HEK293 (cell line): ENCODE measurements at regions not wholly inside any gene's neighbourhood (a gene's known extent, or its start where the extent isn't known, plus 50 kb on each side); places are given as distances from the start of the nearest gene placed in this dataset.

Experiments
- CTCF ChIA-PET: fragments of 350-600 bp; formaldehyde crosslinking; extraction: SDS; loops from one replicate; lab custom pipeline; 2021; ENCODE audit warnings: antibody characterized with exemption; lab: Yijun Ruan, JAX
- POLR2A ChIA-PET: fragments of 300-600 bp; formaldehyde crosslinking; extraction: SDS; loops from one replicate; lab custom pipeline; 2020; ENCODE audit warnings: antibody characterized with exemption, inconsistent platforms; lab: Yijun Ruan, JAX
- H3K27ac ChIP-seq: fragments of 200-500 bp; sonication (Bioruptor generic); 2 replicates; pipeline ENCODE4 v1.5.1; 2014; ENCODE audit warnings: low read depth, low read length, control low read depth, inconsistent platforms; ENCODE audit errors: extremely low read depth
- H3K36me3 ChIP-seq, 2 experiments: fragments of 200-500 bp in 1 of 2; sonication (Bioruptor generic) in 1 of 2; 1 replicate in 1 of 2; 2 replicates in 1 of 2; pipeline ENCODE4 v1.5.1; 2014 to 2017; ENCODE audit warnings: inconsistent platforms in 2 of 2, low read length in 2 of 2; ENCODE audit not compliant: control insufficient read depth in 2 of 2, insufficient read depth in 1 of 2
- H3K4me1 ChIP-seq: fragments of 200-500 bp; sonication (Bioruptor generic); 2 replicates; pipeline ENCODE4 v1.5.1; 2014; ENCODE audit warnings: mild to moderate bottlenecking, low read length, inconsistent platforms; ENCODE audit not compliant: control insufficient read depth, insufficient read depth
- H3K4me3 ChIP-seq: 2 replicates; pipeline ENCODE4 v1.5.1; 2011; ENCODE audit warnings: low read depth, mild to moderate bottlenecking, control low read depth, low read length, moderate library complexity
- H3K9me3 ChIP-seq: fragments of 200-500 bp; sonication (Bioruptor generic); 2 replicates; pipeline ENCODE4 v1.5.1; 2014; ENCODE audit warnings: low read depth, low read length, inconsistent platforms; ENCODE audit not compliant: control insufficient read depth, insufficient read depth
- PRDM2 ChIP-seq: fragments of 450-650 bp; formaldehyde crosslinking; IDR thresholded peaks from 2 replicates; pipeline ENCODE4 v1.5.1; 2016; ENCODE audit warnings: missing biosample characterization, missing genetic modification characterization, borderline replicate concordance
- PRDM6 ChIP-seq: fragments of 450-650 bp; formaldehyde crosslinking; IDR thresholded peaks from 2 replicates; pipeline ENCODE4 v1.5.1; 2017; ENCODE audit warnings: missing biosample characterization, missing genetic modification characterization
- SP2 ChIP-seq: fragments of 450-650 bp; formaldehyde crosslinking; IDR thresholded peaks from 2 replicates; pipeline ENCODE4 v1.5.1; 2016; ENCODE audit warnings: missing biosample characterization, missing genetic modification characterization
- SP3 ChIP-seq: fragments of 450-650 bp; formaldehyde crosslinking; IDR thresholded peaks from 2 replicates; pipeline ENCODE4 v1.5.1; 2016; ENCODE audit warnings: missing biosample characterization, missing genetic modification characterization
- SP7 ChIP-seq: fragments of 450-650 bp; formaldehyde crosslinking; IDR thresholded peaks from 2 replicates; pipeline ENCODE4 v1.5.1; 2016; ENCODE audit warnings: missing biosample characterization, missing genetic modification characterization
- ZNF121 ChIP-seq: fragments of 450-650 bp; formaldehyde crosslinking; IDR thresholded peaks from 2 replicates; pipeline ENCODE4 v1.5.1; 2016; ENCODE audit warnings: missing biosample characterization, missing genetic modification characterization
- ZNF132 ChIP-seq: fragments of 450-650 bp; formaldehyde crosslinking; IDR thresholded peaks from 2 replicates; pipeline ENCODE4 v1.5.1; 2017; ENCODE audit warnings: missing biosample characterization, missing genetic modification characterization, borderline replicate concordance
- ZNF148 ChIP-seq: fragments of 450-650 bp; formaldehyde crosslinking; IDR thresholded peaks from 2 replicates; pipeline ENCODE4 v1.5.0; 2017; ENCODE audit warnings: missing biosample characterization, missing genetic modification characterization, borderline replicate concordance
- ZNF335 ChIP-seq: fragments of 450-650 bp; formaldehyde crosslinking; conservative IDR thresholded peaks from 2 replicates; pipeline ENCODE4 v1.5.1; 2016; ENCODE audit warnings: missing biosample characterization, missing genetic modification characterization
- ZNF449 ChIP-seq: fragments of 450-650 bp; formaldehyde crosslinking; IDR thresholded peaks from 2 replicates; pipeline ENCODE4 v1.5.1; 2017; ENCODE audit warnings: missing biosample characterization, mild to moderate bottlenecking, missing genetic modification characterization, moderate library complexity
- ZNF529 ChIP-seq: fragments of 450-650 bp; formaldehyde crosslinking; IDR thresholded peaks from 2 replicates; pipeline ENCODE4 v1.5.1; 2017; ENCODE audit warnings: missing genetic modification characterization, missing biosample characterization; ENCODE audit not compliant: insufficient replicate concordance
- ZNF561 ChIP-seq: fragments of 450-650 bp; IDR thresholded peaks from 2 replicates; pipeline ENCODE4 v1.5.1; 2018; ENCODE audit warnings: missing biosample characterization, missing genetic modification characterization, borderline replicate concordance
- ZNF600 ChIP-seq: fragments of 450-650 bp; formaldehyde crosslinking; IDR thresholded peaks from 2 replicates; pipeline ENCODE4 v1.5.1; 2016; ENCODE audit warnings: missing biosample characterization, missing genetic modification characterization
- ZNF658 ChIP-seq: fragments of 450-650 bp; formaldehyde crosslinking; IDR thresholded peaks from 2 replicates; pipeline ENCODE4; 2016; ENCODE audit warnings: missing biosample characterization, missing genetic modification characterization
- ZNF670 ChIP-seq: fragments of 450-650 bp; formaldehyde crosslinking; IDR thresholded peaks from 2 replicates; pipeline ENCODE4 v1.5.1; 2016; ENCODE audit warnings: missing biosample characterization, missing genetic modification characterization, low read depth
- ZNF768 ChIP-seq: fragments of 450-650 bp; formaldehyde crosslinking; IDR thresholded peaks from 2 replicates; pipeline ENCODE4 v1.5.1; 2018; ENCODE audit warnings: missing biosample characterization, mild to moderate bottlenecking, missing genetic modification characterization

GRCh38 chr11:128407962-128408361 is 179.4 kb downstream of the ETS1 start:
- TF ChIP-seq ZNF121 (tag by site-specific recombination) = no peak
- TF ChIP-seq ZNF670 (tag by site-specific recombination) = no peak
- TF ChIP-seq SP7 (tag by site-specific recombination) = peak; percentile 72
- CTCF ChIA-PET = no interaction called here
- Histone ChIP-seq H3K36me3 (no peaks in the 10 kb centered on the region), H3K4me3 (no peak overlapping the region), H3K9me3 (no peaks in the 10 kb centered on the region), H3K27ac (no peak overlapping the region), H3K4me1 (no peaks in the 10 kb centered on the region; the same call in 1 of the 2 replicates)
- POLR2A ChIA-PET = no interaction called here

- H3K4me1 ChIP-seq = no peaks in the 10 kb centered on the region; the same call in 1 of the 2 replicates
- H3K36me3 ChIP-seq = no peaks in the 10 kb centered on the region
- no peaks in the 10 kb centered on the region for H3K9me3 ChIP-seq
- TF ChIP-seq PRDM6 (tag by site-specific recombination) (peak; percentile 42; the same call in 1 of the 2 replicates), ZNF335 (tag by site-specific recombination) (no peak)
- ChIA-PET POLR2A (interaction anchor here (0.6 kb wide), 2 partner anchors 14 to 259 kb away, joined by 3 read pairs; no protein-coding TSS in a partner anchor), CTCF (interaction anchor here (0.5 to 1.1 kb wide), 4 partner anchors 9 to 380 kb away, joined by 3 read pairs; no protein-coding TSS in a partner anchor)
- no peak overlapping the region for H3K4me3 ChIP-seq
- no peak overlapping the region for H3K27ac ChIP-seq
These were observed 181.4 kb downstream of the ETS1 start for GRCh38 chr11:128405714-128406662.

- ChIA-PET CTCF (interaction anchor here (0.5 to 0.6 kb wide), 2 partner anchors 37 to 381 kb away, joined by 3 read pairs; no protein-coding TSS in a partner anchor), POLR2A (interaction anchor here (0.6 kb wide), 1 partner anchor 13 kb away, joined by 3 read pairs; no protein-coding TSS in a partner anchor)
- no peak overlapping the region for H3K4me3 ChIP-seq
- H3K36me3 ChIP-seq = no peaks in the 10 kb centered on the region
- H3K27ac ChIP-seq = no peak overlapping the region
- H3K4me1 ChIP-seq = no peaks in the 10 kb centered on the region; the same call in 1 of the 2 replicates
- H3K9me3 ChIP-seq = no peaks in the 10 kb centered on the region
- TF ChIP-seq ZNF529 (tag by site-specific recombination) (no peak), ZNF132 (tag by site-specific recombination) (no peak), ZNF148 (tag by site-specific recombination) (no peak), SP3 (tag by site-specific recombination) (no peak), PRDM2 (tag by site-specific recombination) (no peak), ZNF561 (tag by site-specific recombination) (no peak), ZNF600 (tag by site-specific recombination) (no peak), ZNF658 (tag by site-specific recombination) (no peak), ZNF768 (tag by site-specific recombination) (no peak), ZNF449 (tag by site-specific recombination) (no peak), SP2 (tag by site-specific recombination) (no peak)
These were observed 182.2 kb downstream of the ETS1 start for GRCh38 chr11:128405112-128405511.
